GM12878 (cell line): ENCODE measurements at regions not wholly inside any gene's neighbourhood (a gene's known extent, or its start where the extent isn't known, plus 50 kb on each side); places are given as distances from the start of the nearest gene placed in this dataset.

Source experiments
- ATAC-seq: fragments of 200-7000 bp; cut with Tn5 transposase; 3 replicates; pipeline ENCODE4 v1.9.1; 2020; ENCODE audit warnings: mild to moderate bottlenecking, moderate library complexity
- BruUV-seq: library from RNA; stranded (reverse); fragments of 400-500 nt; replicated peaks from 2 replicates; lab custom pipeline; 2021; lab: Mats Ljungman, UMichigan
- CTCF ChIA-PET: fragments of 300-600 bp; sonication (Branson Sonifier 250); formaldehyde crosslinking; extraction: SDS; loops from one replicate; lab custom pipeline; 2021; ENCODE audit warnings: inconsistent platforms; lab: Yijun Ruan, JAX
- POLR2A ChIA-PET: fragments of 350-600 bp; formaldehyde crosslinking; extraction: SDS; loops from one replicate; lab custom pipeline; 2021; ENCODE audit warnings: inconsistent platforms; lab: Charles Lee
- RAD21 ChIA-PET: fragments of 300-600 bp; sonication (Branson Sonifier 250); formaldehyde crosslinking; loops from one replicate; lab custom pipeline; 2023; ENCODE audit warnings: antibody characterized with exemption; ENCODE audit not compliant: unreplicated experiment; lab: Charles Lee
- SMC1A ChIA-PET: fragments of 300-600 bp; sonication (Branson Sonifier 250); formaldehyde crosslinking; loops from one replicate; lab custom pipeline; 2023; ENCODE audit not compliant: unreplicated experiment, uncharacterized antibody; lab: Charles Lee
- DNase-seq: peaks from one replicate; pipeline ENCODE4 v3.0.0-alpha.2; 2011; ENCODE audit warnings: low read depth, low spot score
- FAIRE-seq: peaks from 3 replicates; lab custom pipeline; 2011; peaks lifted over from hg19 to GRCh38; lab: Jason Lieb, UNC
- H2AFZ ChIP-seq: 2 replicates; pipeline ENCODE4 v1.6.0; 2011; ENCODE audit warnings: low read depth, low read length, control low read depth; ENCODE audit not compliant: control insufficient read depth
- H3K27ac ChIP-seq: 2 replicates; pipeline ENCODE4 v1.5.1; 2011; ENCODE audit warnings: control low read depth; ENCODE audit not compliant: control insufficient read depth, insufficient read depth
- H3K27me3 ChIP-seq, 2 experiments: replicated peaks in 1 of 2; 2 replicates each; pipeline versions ENCODE4 v1.6.0 to v1.6.1; 2011; ENCODE audit warnings: low read length in 1 of 2; ENCODE audit not compliant: control insufficient read depth in 2 of 2, insufficient read depth in 2 of 2
- H3K36me3 ChIP-seq, 2 experiments: 2 replicates each; pipeline ENCODE4 v1.5.1; 2011; ENCODE audit warnings: low read length in 1 of 2; ENCODE audit not compliant: control insufficient read depth in 2 of 2, insufficient read depth in 2 of 2
- H3K4me1 ChIP-seq: 2 replicates; pipeline ENCODE4 v1.6.1; 2011; ENCODE audit warnings: mild to moderate bottlenecking, low read length, moderate library complexity, mixed read lengths; ENCODE audit not compliant: control insufficient read depth, insufficient read depth
- H3K4me2 ChIP-seq: 2 replicates; pipeline ENCODE4 v1.6.0; 2011; ENCODE audit warnings: control low read depth; ENCODE audit not compliant: control insufficient read depth, insufficient read depth
- H3K4me3 ChIP-seq: fragments of 200-600 bp; sonication (generic); 2 replicates; pipeline ENCODE4 v1.5.1; 2016
- H3K79me2 ChIP-seq: 2 replicates; pipeline ENCODE4 v1.6.0; 2011; ENCODE audit warnings: low read length; ENCODE audit not compliant: control insufficient read depth, insufficient read depth
- H3K9ac ChIP-seq: 2 replicates; pipeline ENCODE4 v1.8.0; 2011; ENCODE audit warnings: low read length, control low read depth, mixed read lengths; ENCODE audit not compliant: control insufficient read depth, insufficient read depth
- H3K9me3 ChIP-seq: replicated peaks from 3 replicates; pipeline ENCODE4 v1.5.1; 2011; ENCODE audit warnings: mild to moderate bottlenecking, low read length; ENCODE audit not compliant: control insufficient read depth, insufficient read depth
- H4K20me1 ChIP-seq: 2 replicates; pipeline ENCODE4 v1.6.0; 2011; ENCODE audit not compliant: control insufficient read depth, insufficient read depth
- ATF2 ChIP-seq: IDR thresholded peaks from 2 replicates; pipeline ENCODE4 v1.6.1; 2012; ENCODE audit warnings: low read length, inconsistent platforms
- CBX5 ChIP-seq: sonication (generic); IDR thresholded peaks from 2 replicates; pipeline ENCODE4 v1.6.1; 2016; ENCODE audit warnings: low read depth, moderate library complexity, mild to moderate bottlenecking, inconsistent platforms
- CUX1 ChIP-seq: IDR thresholded peaks from 2 replicates; pipeline ENCODE4 v1.6.1; 2012; ENCODE audit warnings: improper control_type of control experiment, low read depth, low read length; ENCODE audit not compliant: insufficient replicate concordance
- JUND ChIP-seq: IDR thresholded peaks from 2 replicates; pipeline ENCODE4 v1.6.1; 2012; ENCODE audit warnings: low read depth, mild to moderate bottlenecking, low read length, improper control_type of control experiment, moderate library complexity
- TBL1XR1 ChIP-seq: IDR thresholded peaks from 2 replicates; pipeline ENCODE4 v1.6.1; 2012; ENCODE audit warnings: low read depth, low read length, improper control_type of control experiment
- TCF3 ChIP-seq: IDR thresholded peaks from 2 replicates; pipeline ENCODE4 v1.6.1; 2012; ENCODE audit warnings: low read depth, mild to moderate bottlenecking, low read length, borderline replicate concordance; ENCODE audit not compliant: insufficient read depth
- WGBS: methylation state at CpG from one replicate; pipeline ENCODE4 v1.1.6; 2016; ENCODE audit warnings: low lambda C conversion rate; ENCODE audit not compliant: insufficient replicate concordance, insufficient coverage; ENCODE audit errors: missing lambda C conversion rate; 5-methylcytosine and 5-hydroxymethylcytosine counted together
- in situ Hi-C: fragments of 300-500 bp; cut with MboI; formaldehyde crosslinking; loops from 9 replicates; pipeline ENCODE4 v1.14.3; 2018; ENCODE audit warnings: mixed read lengths
- intact Hi-C: fragments of 100-400 bp; cut with micrococcal nuclease; formaldehyde crosslinking; loops from one replicate; pipeline ENCODE4 v1.14.2; 2022; ENCODE audit not compliant: unreplicated experiment

- BruUV-seq: no TSS peak
These were observed 251.4 kb downstream of the BLID start for GRCh38 chr11:121864660-121865059.

More at GRCh38 chr11:121864660-121865059, 251.4 kb downstream of the BLID start:
- ChIA-PET POLR2A (no interaction called here), RAD21 (no interaction called here), SMC1A (no interaction called here), CTCF (interaction anchor here (0.6 kb wide), 1 partner anchor 12 kb away, joined by 4 read pairs; no protein-coding TSS in a partner anchor)
- no peak overlapping the region for H3K9ac ChIP-seq
- H3K79me2 ChIP-seq: no peaks in the 10 kb centered on the region
- no peak for TF ChIP-seq TBL1XR1
- no peak for TF ChIP-seq CUX1
- no peak for TF ChIP-seq CBX5
- no peak for TF ChIP-seq ATF2
- TF ChIP-seq TCF3: no peak
- TF ChIP-seq JUND: no peak
- no peak for ATAC-seq
- no peaks in the 10 kb centered on the region for H4K20me1 ChIP-seq
- no peaks in the 10 kb centered on the region for H3K27me3 ChIP-seq
- intact Hi-C loops (loop anchor here (10.0 kb wide), 1 partner anchor 60 kb away; no protein-coding TSS in a partner anchor), in situ Hi-C loops (no loop called here)
- no peaks in the 10 kb centered on the region for H3K9me3 ChIP-seq
- no peak overlapping the region for H3K4me3 ChIP-seq
- 67% methylated on average over 1 of the region's 1 CpG for WGBS
- no peaks in the 10 kb centered on the region for H3K4me1 ChIP-seq
- no peak for FAIRE-seq
- no peaks in the 10 kb centered on the region for H3K36me3 ChIP-seq
- no peak overlapping the region for H3K27ac ChIP-seq
- no peak overlapping the region for H2AFZ ChIP-seq
- no peak for DNase-seq
- H3K4me2 ChIP-seq: no peak overlapping the region
